ENCODE measurements at regions not wholly inside any gene's neighbourhood (a gene's known extent, or its start where the extent isn't known, plus 50 kb on each side); places are given as distances from the start of the nearest gene placed in this dataset.
"Not testable (repeated sequence)": the region's sequence is repeated elsewhere in the genome, so short reads cannot be mapped to it uniquely, and the experiment has no call there.

- H3K9me3 ChIP-seq (replicated peaks; ENCODE audit: low read length) = no peaks in the 10 kb centered on the region
- no peak overlapping the region for H3K4me3 ChIP-seq (ENCODE audit: low read length)
- H3K4me1 ChIP-seq (ENCODE audit: control insufficient read depth, insufficient read depth, low read length) = no peaks in the 10 kb centered on the region
- H3K36me3 ChIP-seq (ENCODE audit: insufficient read depth, low read length) = no peaks in the 10 kb centered on the region
- no peak overlapping the region for H3K4me2 ChIP-seq (ENCODE audit: low read length)
- H3K9ac ChIP-seq (ENCODE audit: low read depth, low read length) = no peak overlapping the region
- peaks cover 4% of the 10 kb centered on the region for H3K27me3 ChIP-seq (ENCODE audit: control insufficient read depth, insufficient read depth, low read length)
These were observed 560.8 kb upstream of the NBEA start for GRCh38 chr13:34381228-34381627.

- H3K4me2 ChIP-seq (ENCODE audit: low read length) = no peak overlapping the region
- no peak overlapping the region for H3K9ac ChIP-seq (ENCODE audit: low read depth, low read length)
- H3K4me3 ChIP-seq (ENCODE audit: low read length) = no peak overlapping the region
- peaks cover 10% of the 10 kb centered on the region for H3K27me3 ChIP-seq (ENCODE audit: control insufficient read depth, insufficient read depth, low read length)
- H3K9me3 ChIP-seq (replicated peaks; ENCODE audit: low read length) = no peaks in the 10 kb centered on the region
- H3K4me1 ChIP-seq (ENCODE audit: control insufficient read depth, insufficient read depth, low read length) = no peaks in the 10 kb centered on the region
- no peaks in the 10 kb centered on the region for H3K36me3 ChIP-seq (ENCODE audit: insufficient read depth, low read length)
These were observed 558.3 kb upstream of the NBEA start for GRCh38 chr13:34383728-34384127.

- not testable (repeated sequence) for H3K36me3 ChIP-seq (ENCODE audit: insufficient read depth, low read length); H3K4me2 ChIP-seq (ENCODE audit: low read length); H3K4me3 ChIP-seq (ENCODE audit: low read length); H3K4me1 ChIP-seq (ENCODE audit: control insufficient read depth, insufficient read depth, low read length); H3K9ac ChIP-seq (ENCODE audit: low read depth, low read length); H3K9me3 ChIP-seq (replicated peaks; ENCODE audit: low read length)
- H3K27me3 ChIP-seq (ENCODE audit: control insufficient read depth, insufficient read depth, low read length) = peaks cover 15% of the 10 kb centered on the region
These were observed 555.8 kb upstream of the NBEA start for GRCh38 chr13:34386229-34386628.

GRCh38 chr13:34391076-34391475 is 551.0 kb upstream of the NBEA start:
- Histone ChIP-seq H3K36me3 (ENCODE audit: insufficient read depth, low read length) (no peaks in the 10 kb centered on the region), H3K4me1 (ENCODE audit: control insufficient read depth, insufficient read depth, low read length) (peaks cover 7% of the 10 kb centered on the region), H3K4me2 (ENCODE audit: low read length) (no peak overlapping the region), H3K4me3 (ENCODE audit: low read length) (no peak overlapping the region), H3K27me3 (ENCODE audit: control insufficient read depth, insufficient read depth, low read length) (peaks cover 10% of the 10 kb centered on the region), H3K9ac (ENCODE audit: low read depth, low read length) (no peak overlapping the region), H3K9me3 (replicated peaks; ENCODE audit: low read length) (peaks cover 7% of the 10 kb centered on the region)

GRCh38 chr13:34401696-34402095 is 540.4 kb upstream of the NBEA start:
- Histone ChIP-seq H3K4me2 (ENCODE audit: low read length) (no peak overlapping the region), H3K4me1 (ENCODE audit: control insufficient read depth, insufficient read depth, low read length) (no peaks in the 10 kb centered on the region), H3K4me3 (ENCODE audit: low read length) (no peak overlapping the region), H3K9me3 (replicated peaks; ENCODE audit: low read length) (no peaks in the 10 kb centered on the region), H3K27me3 (ENCODE audit: control insufficient read depth, insufficient read depth, low read length) (no peaks in the 10 kb centered on the region), H3K36me3 (ENCODE audit: insufficient read depth, low read length) (no peaks in the 10 kb centered on the region), H3K9ac (ENCODE audit: low read depth, low read length) (no peak overlapping the region)

GRCh38 chr13:34405410-34406181 is 536.5 kb upstream of the NBEA start:
- H3K9me3 ChIP-seq (replicated peaks; ENCODE audit: low read length) = no peaks in the 10 kb centered on the region
- H3K9ac ChIP-seq (ENCODE audit: low read depth, low read length) = no peak overlapping the region
- no peaks in the 10 kb centered on the region for H3K36me3 ChIP-seq (ENCODE audit: insufficient read depth, low read length)
- no peaks in the 10 kb centered on the region for H3K4me1 ChIP-seq (ENCODE audit: control insufficient read depth, insufficient read depth, low read length)
- no peak overlapping the region for H3K4me2 ChIP-seq (ENCODE audit: low read length)
- H3K27me3 ChIP-seq (ENCODE audit: control insufficient read depth, insufficient read depth, low read length) = no peaks in the 10 kb centered on the region
- H3K4me3 ChIP-seq (ENCODE audit: low read length) = no peak overlapping the region

- Histone ChIP-seq H3K9me3 (replicated peaks; ENCODE audit: low read length) (no peaks in the 10 kb centered on the region), H3K27me3 (ENCODE audit: control insufficient read depth, insufficient read depth, low read length) (no peaks in the 10 kb centered on the region), H3K4me2 (ENCODE audit: low read length) (no peak overlapping the region), H3K9ac (ENCODE audit: low read depth, low read length) (no peak overlapping the region), H3K4me1 (ENCODE audit: control insufficient read depth, insufficient read depth, low read length) (no peaks in the 10 kb centered on the region), H3K36me3 (ENCODE audit: insufficient read depth, low read length) (no peaks in the 10 kb centered on the region), H3K4me3 (ENCODE audit: low read length) (no peak overlapping the region)
These were observed 533.4 kb upstream of the NBEA start for GRCh38 chr13:34408640-34409039.

- H3K36me3 ChIP-seq (ENCODE audit: insufficient read depth, low read length) = no peaks in the 10 kb centered on the region
- no peaks in the 10 kb centered on the region for H3K27me3 ChIP-seq (ENCODE audit: control insufficient read depth, insufficient read depth, low read length)
- H3K4me2 ChIP-seq (ENCODE audit: low read length) = no peak overlapping the region
These were observed 532.4 kb upstream of the NBEA start for GRCh38 chr13:34409496-34410182.

GRCh38 chr13:34410678-34411077 is 531.4 kb upstream of the NBEA start:
- Histone ChIP-seq H3K36me3 (ENCODE audit: insufficient read depth, low read length) (no peaks in the 10 kb centered on the region), H3K4me2 (ENCODE audit: low read length) (no peak overlapping the region), H3K4me3 (ENCODE audit: low read length) (no peak overlapping the region), H3K4me1 (ENCODE audit: control insufficient read depth, insufficient read depth, low read length) (no peaks in the 10 kb centered on the region), H3K9ac (ENCODE audit: low read depth, low read length) (no peak overlapping the region), H3K9me3 (replicated peaks; ENCODE audit: low read length) (no peaks in the 10 kb centered on the region), H3K27me3 (ENCODE audit: control insufficient read depth, insufficient read depth, low read length) (no peaks in the 10 kb centered on the region)

More at GRCh38 chr13:34409496-34410182, 532.4 kb upstream of the NBEA start:
- no peaks in the 10 kb centered on the region for H3K4me1 ChIP-seq (ENCODE audit: control insufficient read depth, insufficient read depth, low read length)
- no peak overlapping the region for H3K4me3 ChIP-seq (ENCODE audit: low read length)
- H3K9me3 ChIP-seq (replicated peaks; ENCODE audit: low read length) = no peaks in the 10 kb centered on the region
- no peak overlapping the region for H3K9ac ChIP-seq (ENCODE audit: low read depth, low read length)

- no peaks in the 10 kb centered on the region for H3K9me3 ChIP-seq (replicated peaks; ENCODE audit: low read length)
- no peak overlapping the region for H3K4me2 ChIP-seq (ENCODE audit: low read length)
- no peak overlapping the region for H3K9ac ChIP-seq (ENCODE audit: low read depth, low read length)
- no peaks in the 10 kb centered on the region for H3K36me3 ChIP-seq (ENCODE audit: insufficient read depth, low read length)
- H3K4me3 ChIP-seq (ENCODE audit: low read length) = no peak overlapping the region
- H3K4me1 ChIP-seq (ENCODE audit: control insufficient read depth, insufficient read depth, low read length) = no peaks in the 10 kb centered on the region
- no peaks in the 10 kb centered on the region for H3K27me3 ChIP-seq (ENCODE audit: control insufficient read depth, insufficient read depth, low read length)
These were observed 530.9 kb upstream of the NBEA start for GRCh38 chr13:34411177-34411576.

GRCh38 chr13:34411894-34412293 is 530.2 kb upstream of the NBEA start:
- Histone ChIP-seq H3K4me1 (ENCODE audit: control insufficient read depth, insufficient read depth, low read length) (no peaks in the 10 kb centered on the region), H3K36me3 (ENCODE audit: insufficient read depth, low read length) (no peaks in the 10 kb centered on the region), H3K4me2 (ENCODE audit: low read length) (no peak overlapping the region), H3K9ac (ENCODE audit: low read depth, low read length) (no peak overlapping the region), H3K4me3 (ENCODE audit: low read length) (no peak overlapping the region), H3K9me3 (replicated peaks; ENCODE audit: low read length) (no peaks in the 10 kb centered on the region), H3K27me3 (ENCODE audit: control insufficient read depth, insufficient read depth, low read length) (no peaks in the 10 kb centered on the region)

- no peaks in the 10 kb centered on the region for H3K9me3 ChIP-seq (replicated peaks; ENCODE audit: low read length)
- H3K4me3 ChIP-seq (ENCODE audit: low read length) = no peak overlapping the region
- no peaks in the 10 kb centered on the region for H3K36me3 ChIP-seq (ENCODE audit: insufficient read depth, low read length)
- no peak overlapping the region for H3K4me2 ChIP-seq (ENCODE audit: low read length)
- H3K9ac ChIP-seq (ENCODE audit: low read depth, low read length) = no peak overlapping the region
- H3K27me3 ChIP-seq (ENCODE audit: control insufficient read depth, insufficient read depth, low read length) = no peaks in the 10 kb centered on the region
- H3K4me1 ChIP-seq (ENCODE audit: control insufficient read depth, insufficient read depth, low read length) = no peaks in the 10 kb centered on the region
These were observed 529.8 kb upstream of the NBEA start for GRCh38 chr13:34412295-34412694.

All from skeletal muscle satellite cell (primary cell).